Thyroid gland (tissue), 4 donors: ENCODE measurements at regions not wholly inside any gene's neighbourhood (a gene's known extent, or its start where the extent isn't known, plus 50 kb on each side); places are given as distances from the start of the nearest gene placed in this dataset.

Experiments
- CTCF ChIP-seq, 6 experiments: fragments of 200-600 bp in 3 of 6; fragments of 450-650 bp in 3 of 6; sonication (generic) in 3 of 6; IDR thresholded peaks; one replicate each; pipeline ENCODE4 v1.5.1; 2016 to 2019; ENCODE audit warnings: antibody characterized with exemption in 6 of 6, mild to moderate bottlenecking in 2 of 6, inconsistent platforms in 1 of 6, moderate library complexity in 1 of 6
- POLR2A ChIP-seq, 2 donors: fragments of 450-650 bp; IDR thresholded peaks; one replicate each; pipeline ENCODE4 v1.6.1; 2017; ENCODE audit warnings: antibody characterized with exemption in 2 of 2, mild to moderate bottlenecking in 2 of 2, moderate library complexity in 1 of 2

GRCh38 chr3:145013931-145014330, 1042.3 kb downstream of the DIPK2A start:
- no peak for TF ChIP-seq CTCF (IDR thresholded peaks at IDR 0.05)
- TF ChIP-seq POLR2A (IDR thresholded peaks at IDR 0.05): no peak
